ENCODE measurements at regions not wholly inside any gene's neighbourhood (a gene's known extent, or its start where the extent isn't known, plus 50 kb on each side); places are given as distances from the start of the nearest gene placed in this dataset.
A peak's percentile ranks its signal among the peaks of the same experiment; 100 is the strongest.

DNA sequence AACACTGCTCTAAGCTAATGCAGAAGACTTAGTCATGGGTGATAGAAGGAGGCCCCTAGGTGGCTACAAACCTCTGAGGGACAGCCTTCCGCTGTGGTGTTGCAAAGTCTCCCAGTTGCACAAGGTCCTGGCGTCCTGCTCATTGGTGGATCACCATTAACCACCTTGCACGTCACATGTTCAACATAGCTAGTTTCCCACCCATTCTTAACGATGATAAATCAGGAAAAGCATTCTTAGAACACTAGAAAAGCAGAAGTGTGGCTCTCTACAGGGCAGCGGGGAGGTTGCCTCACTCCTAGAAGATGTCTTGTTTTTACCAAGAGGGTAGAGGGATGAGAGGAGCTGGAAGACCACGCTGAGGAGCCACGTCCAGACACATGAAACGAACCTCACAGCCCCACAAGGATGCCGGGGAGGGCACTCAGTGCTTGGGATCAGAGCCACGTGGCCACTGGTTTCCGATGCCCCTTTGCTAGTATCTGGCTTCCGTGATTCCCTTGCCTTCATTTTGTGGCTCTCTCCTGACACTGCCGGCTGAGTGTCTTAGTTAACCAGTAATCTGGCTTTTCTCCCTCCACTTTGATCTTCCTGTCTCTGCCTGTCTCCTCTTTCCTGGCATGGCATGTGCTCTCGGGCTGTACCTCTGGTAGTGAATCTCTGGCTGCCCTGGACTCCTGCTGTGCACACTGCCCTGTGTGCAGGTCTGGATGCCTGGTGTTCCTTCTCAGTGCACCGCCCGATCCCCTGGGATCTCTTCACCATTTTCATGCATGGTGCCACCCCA lies 91.4 kb upstream of the NEDD9 start (continued):
- TF ChIP-seq NFKB2 (CRISPR knock-in tag; IDR thresholded peaks at IDR 0.05; ENCODE audit: borderline replicate concordance) (peak; percentile 99), PBX3 (CRISPR knock-in tag; IDR thresholded peaks at IDR 0.05; ENCODE audit: borderline replicate concordance) (no peak), ZNF124 (CRISPR knock-in tag; IDR thresholded peaks at IDR 0.05) (peak; percentile 17; the same call in 1 of the 2 replicates), YEATS2 (CRISPR knock-in tag; IDR thresholded peaks at IDR 0.05; ENCODE audit: borderline replicate concordance) (peak; percentile 46), NR2F1 (CRISPR knock-in tag; IDR thresholded peaks at IDR 0.05) (peak in 1 of 2 experiments; percentile 20; a peak in 1 of 4 replicates), FOXP4 (CRISPR knock-in tag; IDR thresholded peaks at IDR 0.05) (peak; percentile 71), ZNF724P (CRISPR knock-in tag; IDR thresholded peaks at IDR 0.05; ENCODE audit: borderline replicate concordance) (peak; percentile 62; the same call in 1 of the 2 replicates), ZNF703 (CRISPR knock-in tag; IDR thresholded peaks at IDR 0.05; ENCODE audit: borderline replicate concordance) (no peak), ZNF709 (CRISPR knock-in tag; IDR thresholded peaks at IDR 0.05) (peak; percentile 92)
- TF ChIP-seq, protein P1, sequence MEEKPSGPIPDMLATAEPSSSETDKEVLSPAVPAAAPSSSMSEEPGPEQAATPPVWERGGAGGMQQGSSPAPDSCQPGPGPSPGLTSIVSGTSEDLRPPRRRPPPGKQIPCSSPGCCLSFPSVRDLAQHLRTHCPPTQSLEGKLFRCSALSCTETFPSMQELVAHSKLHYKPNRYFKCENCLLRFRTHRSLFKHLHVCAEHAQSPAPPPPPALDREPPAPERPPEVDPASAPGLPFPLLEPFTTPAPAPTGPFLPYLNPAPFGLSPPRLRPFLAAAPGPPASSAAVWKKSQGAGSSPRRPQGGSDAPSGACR (CRISPR knock-in tag; IDR thresholded peaks at IDR 0.05) = 0 out of 2 replicates have a peak, but pooled peaks have one; percentile 30
- TF ChIP-seq, protein P2, sequence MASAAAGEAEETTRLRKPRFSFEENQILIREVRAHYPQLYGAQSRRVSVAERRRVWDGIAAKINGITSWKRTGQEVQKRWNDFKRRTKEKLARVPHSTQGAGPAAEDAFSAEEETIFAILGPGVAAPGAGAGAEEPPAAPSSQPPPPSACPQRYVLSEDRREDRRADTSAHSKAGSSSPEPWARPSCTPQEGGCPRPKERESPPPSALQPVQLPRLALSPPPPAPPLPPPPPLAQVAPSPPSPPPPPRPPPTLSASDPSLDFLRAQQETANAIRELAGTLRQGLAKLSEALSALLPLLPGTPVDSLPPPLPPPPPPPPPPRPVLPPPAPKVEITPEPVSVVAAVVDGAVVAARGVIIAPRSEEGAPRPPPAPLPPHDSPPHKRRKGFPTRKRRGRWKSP (CRISPR knock-in tag; IDR thresholded peaks at IDR 0.05) = 0 out of 2 replicates have a peak, but pooled peaks have one; percentile 72
- TF ChIP-seq, protein P3, sequence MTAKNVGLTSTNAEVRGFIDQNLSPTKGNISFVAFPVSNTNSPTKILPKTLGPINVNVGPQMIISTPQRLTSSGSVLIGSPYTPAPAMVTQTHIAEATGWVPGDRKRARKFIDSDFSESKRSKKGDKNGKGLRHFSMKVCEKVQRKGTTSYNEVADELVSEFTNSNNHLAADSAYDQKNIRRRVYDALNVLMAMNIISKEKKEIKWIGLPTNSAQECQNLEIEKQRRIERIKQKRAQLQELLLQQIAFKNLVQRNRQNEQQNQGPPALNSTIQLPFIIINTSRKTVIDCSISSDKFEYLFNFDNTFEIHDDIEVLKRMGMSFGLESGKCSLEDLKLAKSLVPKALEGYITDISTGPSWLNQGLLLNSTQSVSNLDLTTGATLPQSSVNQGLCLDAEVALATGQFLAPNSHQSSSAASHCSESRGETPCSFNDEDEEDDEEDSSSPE (CRISPR knock-in tag; IDR thresholded peaks at IDR 0.05) = peak; percentile 88
- TF ChIP-seq, protein P4, sequence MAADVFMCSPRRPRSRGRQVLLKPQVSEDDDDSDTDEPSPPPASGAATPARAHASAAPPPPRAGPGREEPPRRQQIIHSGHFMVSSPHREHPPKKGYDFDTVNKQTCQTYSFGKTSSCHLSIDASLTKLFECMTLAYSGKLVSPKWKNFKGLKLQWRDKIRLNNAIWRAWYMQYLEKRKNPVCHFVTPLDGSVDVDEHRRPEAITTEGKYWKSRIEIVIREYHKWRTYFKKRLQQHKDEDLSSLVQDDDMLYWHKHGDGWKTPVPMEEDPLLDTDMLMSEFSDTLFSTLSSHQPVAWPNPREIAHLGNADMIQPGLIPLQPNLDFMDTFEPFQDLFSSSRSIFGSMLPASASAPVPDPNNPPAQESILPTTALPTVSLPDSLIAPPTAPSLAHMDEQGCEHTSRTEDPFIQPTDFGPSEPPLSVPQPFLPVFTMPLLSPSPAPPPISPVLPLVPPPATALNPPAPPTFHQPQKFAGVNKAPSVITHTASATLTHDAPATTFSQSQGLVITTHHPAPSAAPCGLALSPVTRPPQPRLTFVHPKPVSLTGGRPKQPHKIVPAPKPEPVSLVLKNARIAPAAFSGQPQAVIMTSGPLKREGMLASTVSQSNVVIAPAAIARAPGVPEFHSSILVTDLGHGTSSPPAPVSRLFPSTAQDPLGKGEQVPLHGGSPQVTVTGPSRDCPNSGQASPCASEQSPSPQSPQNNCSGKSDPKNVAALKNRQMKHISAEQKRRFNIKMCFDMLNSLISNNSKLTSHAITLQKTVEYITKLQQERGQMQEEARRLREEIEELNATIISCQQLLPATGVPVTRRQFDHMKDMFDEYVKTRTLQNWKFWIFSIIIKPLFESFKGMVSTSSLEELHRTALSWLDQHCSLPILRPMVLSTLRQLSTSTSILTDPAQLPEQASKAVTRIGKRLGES (CRISPR knock-in tag; IDR thresholded peaks at IDR 0.05; ENCODE audit: borderline replicate concordance) = no peak
- TF ChIP-seq, protein P5, sequence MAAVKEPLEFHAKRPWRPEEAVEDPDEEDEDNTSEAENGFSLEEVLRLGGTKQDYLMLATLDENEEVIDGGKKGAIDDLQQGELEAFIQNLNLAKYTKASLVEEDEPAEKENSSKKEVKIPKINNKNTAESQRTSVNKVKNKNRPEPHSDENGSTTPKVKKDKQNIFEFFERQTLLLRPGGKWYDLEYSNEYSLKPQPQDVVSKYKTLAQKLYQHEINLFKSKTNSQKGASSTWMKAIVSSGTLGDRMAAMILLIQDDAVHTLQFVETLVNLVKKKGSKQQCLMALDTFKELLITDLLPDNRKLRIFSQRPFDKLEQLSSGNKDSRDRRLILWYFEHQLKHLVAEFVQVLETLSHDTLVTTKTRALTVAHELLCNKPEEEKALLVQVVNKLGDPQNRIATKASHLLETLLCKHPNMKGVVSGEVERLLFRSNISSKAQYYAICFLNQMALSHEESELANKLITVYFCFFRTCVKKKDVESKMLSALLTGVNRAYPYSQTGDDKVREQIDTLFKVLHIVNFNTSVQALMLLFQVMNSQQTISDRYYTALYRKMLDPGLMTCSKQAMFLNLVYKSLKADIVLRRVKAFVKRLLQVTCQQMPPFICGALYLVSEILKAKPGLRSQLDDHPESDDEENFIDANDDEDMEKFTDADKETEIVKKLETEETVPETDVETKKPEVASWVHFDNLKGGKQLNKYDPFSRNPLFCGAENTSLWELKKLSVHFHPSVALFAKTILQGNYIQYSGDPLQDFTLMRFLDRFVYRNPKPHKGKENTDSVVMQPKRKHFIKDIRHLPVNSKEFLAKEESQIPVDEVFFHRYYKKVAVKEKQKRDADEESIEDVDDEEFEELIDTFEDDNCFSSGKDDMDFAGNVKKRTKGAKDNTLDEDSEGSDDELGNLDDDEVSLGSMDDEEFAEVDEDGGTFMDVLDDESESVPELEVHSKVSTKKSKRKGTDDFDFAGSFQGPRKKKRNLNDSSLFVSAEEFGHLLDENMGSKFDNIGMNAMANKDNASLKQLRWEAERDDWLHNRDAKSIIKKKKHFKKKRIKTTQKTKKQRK (IDR thresholded peaks at IDR 0.05; ENCODE audit: low read length) = no peak

All from HepG2 (cell line).